ENCODE measurements at regions not wholly inside any gene's neighbourhood (a gene's known extent, or its start where the extent isn't known, plus 50 kb on each side); places are given as distances from the start of the nearest gene placed in this dataset.

DNA sequence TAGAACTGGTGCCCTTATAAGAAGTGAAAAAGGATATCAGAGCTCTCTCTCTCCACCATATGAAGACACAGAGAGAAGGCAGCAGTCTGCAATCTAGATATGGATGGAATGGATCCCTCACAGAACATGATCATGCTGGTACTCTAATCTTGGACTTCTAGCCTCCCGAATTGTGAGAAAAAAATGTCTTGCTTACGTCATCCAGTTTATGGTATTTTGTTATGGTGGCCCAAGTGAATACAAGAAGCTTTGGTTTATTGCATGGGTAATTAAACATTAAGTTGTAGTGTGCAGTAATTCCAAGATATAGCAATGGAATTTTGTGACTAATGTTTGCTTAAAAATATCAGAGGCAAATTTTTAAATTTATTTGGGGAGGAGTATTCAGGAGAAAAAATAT lies 1667.4 kb upstream of the SLC39A10 start:
- TF ChIP-seq TAF1 (IDR thresholded peaks at IDR 0.05; ENCODE audit: low read depth, low read length) (no peak), GTF2F1 (IDR thresholded peaks at IDR 0.05; ENCODE audit: borderline replicate concordance, low read depth, low read length) (no peak), POLR2A (IDR thresholded peaks at IDR 0.05; ENCODE audit: control extremely low read depth in 1 of 2, low read depth in 2 of 2, low read length in 2 of 2) (no peak), BRCA1 (IDR thresholded peaks at IDR 0.05; ENCODE audit: low read depth, low read length) (no peak), SRF (IDR thresholded peaks at IDR 0.05; ENCODE audit: low read depth, low read length) (no peak), EZH2 (IDR thresholded peaks at IDR 0.05; ENCODE audit: low read depth, low read length, severe bottlenecking) (no peak), SP1 (IDR thresholded peaks at IDR 0.05; ENCODE audit: low read depth, low read length) (no peak), CEBPB (IDR thresholded peaks at IDR 0.05; ENCODE audit: low read depth, low read length) (no peak), ATF2 (IDR thresholded peaks at IDR 0.05; ENCODE audit: low read length) (no peak), SAP30 (IDR thresholded peaks at IDR 0.05; ENCODE audit: insufficient read depth, insufficient replicate concordance, low read length) (no peak), YY1 (IDR thresholded peaks at IDR 0.05; ENCODE audit: low read depth, low read length) (no peak), MAFK (IDR thresholded peaks at IDR 0.05; ENCODE audit: low read depth, low read length) (no peak), SP2 (IDR thresholded peaks at IDR 0.05; ENCODE audit: low read length) (no peak)
- TF ChIP-seq, protein P1, sequence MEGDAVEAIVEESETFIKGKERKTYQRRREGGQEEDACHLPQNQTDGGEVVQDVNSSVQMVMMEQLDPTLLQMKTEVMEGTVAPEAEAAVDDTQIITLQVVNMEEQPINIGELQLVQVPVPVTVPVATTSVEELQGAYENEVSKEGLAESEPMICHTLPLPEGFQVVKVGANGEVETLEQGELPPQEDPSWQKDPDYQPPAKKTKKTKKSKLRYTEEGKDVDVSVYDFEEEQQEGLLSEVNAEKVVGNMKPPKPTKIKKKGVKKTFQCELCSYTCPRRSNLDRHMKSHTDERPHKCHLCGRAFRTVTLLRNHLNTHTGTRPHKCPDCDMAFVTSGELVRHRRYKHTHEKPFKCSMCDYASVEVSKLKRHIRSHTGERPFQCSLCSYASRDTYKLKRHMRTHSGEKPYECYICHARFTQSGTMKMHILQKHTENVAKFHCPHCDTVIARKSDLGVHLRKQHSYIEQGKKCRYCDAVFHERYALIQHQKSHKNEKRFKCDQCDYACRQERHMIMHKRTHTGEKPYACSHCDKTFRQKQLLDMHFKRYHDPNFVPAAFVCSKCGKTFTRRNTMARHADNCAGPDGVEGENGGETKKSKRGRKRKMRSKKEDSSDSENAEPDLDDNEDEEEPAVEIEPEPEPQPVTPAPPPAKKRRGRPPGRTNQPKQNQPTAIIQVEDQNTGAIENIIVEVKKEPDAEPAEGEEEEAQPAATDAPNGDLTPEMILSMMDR (IDR thresholded peaks at IDR 0.05; ENCODE audit: control extremely low read depth in 1 of 3, insufficient read depth in 1 of 3, low read depth in 1 of 3, low read length in 3 of 3) = no peak
